GM18517 (cell line): ENCODE measurements at regions not wholly inside any gene's neighbourhood (a gene's known extent, or its start where the extent isn't known, plus 50 kb on each side); places are given as distances from the start of the nearest gene placed in this dataset.
A peak's percentile ranks its signal among the peaks of the same experiment; 100 is the strongest.
"Not testable (repeated sequence)": the region's sequence is repeated elsewhere in the genome, so short reads cannot be mapped to it uniquely, and the experiment has no call there.

Experiments used
- ATAC-seq: cut with Tn5 transposase; IDR thresholded peaks from one replicate; pipeline ENCODE4 v1.9.1; 2021; ENCODE audit warnings: mild to moderate bottlenecking, moderate library complexity; ENCODE audit not compliant: unreplicated experiment

GRCh38 chr5:42950116-42950455, 90.0 kb downstream of the ANXA2R start:
- ATAC-seq: no peak

DNA sequence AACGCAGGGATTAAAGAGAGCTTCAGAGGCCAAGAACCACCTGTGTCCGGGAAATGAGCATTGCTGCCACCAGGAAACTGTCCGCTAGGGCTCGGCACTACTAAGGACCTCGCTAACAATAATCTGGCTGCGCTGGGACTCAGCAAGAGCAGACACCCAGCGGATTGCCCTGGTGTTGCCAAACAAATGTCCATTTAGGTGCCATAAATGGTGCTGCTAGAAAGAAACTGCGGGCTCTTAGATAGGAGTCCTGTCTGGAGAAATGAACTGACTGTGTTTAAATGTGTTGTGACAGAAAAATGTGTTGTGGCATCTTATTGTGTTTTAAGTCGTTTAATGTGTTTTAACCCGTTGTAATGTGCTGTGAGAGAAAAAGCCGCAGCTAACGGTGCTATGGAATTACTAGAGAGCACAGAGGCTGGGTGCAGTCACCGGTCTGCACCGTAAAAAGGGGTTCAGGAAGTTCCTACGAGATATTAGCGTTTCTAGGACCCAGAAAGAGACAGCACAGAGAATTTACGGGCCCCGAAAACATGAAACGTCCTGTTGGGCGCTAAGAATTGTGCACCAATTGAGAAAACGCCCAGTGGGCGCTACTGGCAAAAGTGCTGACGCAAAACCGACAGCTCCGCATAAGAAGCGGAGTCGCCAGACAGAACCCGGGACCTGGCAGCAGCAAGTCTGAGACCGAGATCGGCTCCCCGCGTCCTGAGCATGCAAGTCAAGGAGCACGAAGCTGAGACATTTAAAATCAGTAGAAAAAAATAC, 90.6 kb downstream of the ANXA2R start:
- peak; percentile 73 for ATAC-seq

DNA sequence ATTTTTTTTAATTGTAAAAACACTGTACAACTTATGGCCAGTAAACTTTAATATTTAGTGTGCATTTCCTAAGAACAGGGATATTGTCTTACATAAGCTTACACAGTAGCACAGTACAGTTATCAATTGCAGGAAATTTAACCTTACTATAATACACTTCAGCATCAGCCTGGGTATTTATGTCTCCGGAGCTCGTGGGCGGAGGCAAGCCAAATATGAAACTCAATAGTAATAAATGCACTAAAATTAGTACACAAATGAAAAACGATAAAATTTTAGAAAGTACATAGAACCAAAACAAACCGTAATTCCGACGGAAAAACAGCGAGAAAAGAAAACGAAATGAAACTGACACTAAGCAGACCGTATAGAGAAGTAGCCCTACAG, 91.2 kb downstream of the ANXA2R start:
- ATAC-seq: peak; percentile 5

DNA sequence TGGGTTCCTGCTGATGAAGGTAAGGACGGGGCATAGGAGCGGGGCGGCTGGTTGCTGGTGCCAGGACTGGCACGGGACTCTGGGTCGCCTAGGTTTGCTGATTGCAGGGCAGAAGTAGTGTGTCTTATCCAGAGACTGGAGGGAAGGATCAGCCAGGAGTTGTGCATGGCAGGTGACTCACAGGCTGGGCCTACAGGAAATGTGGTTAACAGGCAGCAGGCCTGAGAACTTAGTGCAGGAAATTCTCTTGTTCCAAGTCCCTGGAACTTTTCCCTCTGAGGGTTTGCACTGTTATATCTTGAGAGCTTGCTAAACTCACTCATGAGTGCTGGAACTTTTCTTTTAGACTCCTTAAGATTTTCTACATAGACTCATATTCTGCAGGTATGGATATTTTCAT, 95.1 kb downstream of the ANXA2R start:
- no peak for ATAC-seq

GRCh38 chr5:42943931-42944631, 96.0 kb downstream of the ANXA2R start:
- ATAC-seq: no peak

GRCh38 chr5:42940853-42941252, 99.3 kb downstream of the ANXA2R start:
- ATAC-seq: no peak

DNA sequence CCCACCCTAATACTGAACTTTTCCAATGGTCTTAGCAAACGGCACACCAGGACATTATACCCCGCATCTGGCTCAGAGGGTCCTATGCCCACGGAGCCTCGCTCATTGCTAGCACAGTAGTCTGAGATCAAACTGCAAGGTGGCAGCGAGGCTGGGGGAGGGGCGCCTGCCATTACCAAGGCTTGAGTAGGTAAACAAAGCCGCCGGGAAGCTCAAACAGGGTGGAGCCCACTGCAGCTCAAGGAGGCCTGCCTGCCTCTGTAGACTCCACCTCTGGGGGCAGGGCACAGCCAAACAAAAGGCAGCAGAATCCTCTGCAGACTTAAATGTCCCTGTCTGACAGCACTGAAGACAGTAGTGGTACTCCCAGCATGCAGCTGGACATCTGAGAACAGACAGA, 108.1 kb downstream of the ANXA2R start:
- not testable (repeated sequence) for ATAC-seq

- ATAC-seq: not testable (repeated sequence)
Measured at GRCh38 chr5:42931451-42931850, 108.7 kb downstream of the ANXA2R start.

- no peak for ATAC-seq
Measured at GRCh38 chr5:42930934-42931333, 109.2 kb downstream of the ANXA2R start.

GRCh38 chr5:42929871-42930270, 110.2 kb downstream of the ANXA2R start:
- no peak for ATAC-seq

GRCh38 chr5:42927730-42928129, 112.4 kb downstream of the ANXA2R start:
- peak; percentile 89 for ATAC-seq

DNA sequence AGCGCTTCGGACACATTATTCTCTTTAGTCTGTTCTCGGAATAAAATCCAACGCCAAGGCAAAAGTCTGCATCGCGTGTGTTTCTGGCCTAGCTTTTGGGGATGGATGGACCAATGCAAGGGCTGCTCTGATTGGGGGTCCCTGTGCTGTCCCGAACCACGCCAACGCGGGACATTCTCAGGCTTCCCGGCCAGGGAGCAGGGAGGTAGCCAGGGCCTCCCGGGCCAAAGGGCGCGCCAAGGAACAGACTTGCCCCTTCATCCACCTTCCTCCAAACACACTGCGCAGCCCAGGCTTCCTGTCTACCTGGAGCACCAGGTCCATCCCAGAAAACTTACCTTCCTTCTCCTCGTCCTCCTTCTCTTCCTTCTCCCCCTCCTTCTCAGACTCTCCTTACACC, 113.0 kb upstream of the SELENOP start:
- ATAC-seq: no peak

DNA sequence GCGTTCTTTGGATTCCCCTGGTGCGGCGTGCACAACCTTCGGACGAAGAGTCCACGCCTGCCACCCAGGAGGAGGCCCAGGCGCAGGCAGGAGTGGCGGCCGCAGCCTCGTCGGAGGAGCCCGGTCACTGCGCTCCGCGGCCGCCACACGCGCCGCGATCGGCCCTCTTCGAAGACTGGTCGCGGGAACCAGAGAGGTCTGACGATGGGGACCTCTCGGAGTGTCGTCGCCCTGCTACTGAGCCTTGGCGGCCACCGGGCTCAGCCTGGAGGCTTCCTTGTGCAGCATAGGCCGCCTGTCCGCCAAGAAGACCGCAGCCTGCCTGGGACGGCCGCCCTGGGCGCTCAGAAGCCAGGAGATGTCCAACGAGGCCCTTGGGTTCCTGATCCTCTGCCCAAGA, 112.5 kb upstream of the SELENOP start:
- ATAC-seq: no peak

DNA sequence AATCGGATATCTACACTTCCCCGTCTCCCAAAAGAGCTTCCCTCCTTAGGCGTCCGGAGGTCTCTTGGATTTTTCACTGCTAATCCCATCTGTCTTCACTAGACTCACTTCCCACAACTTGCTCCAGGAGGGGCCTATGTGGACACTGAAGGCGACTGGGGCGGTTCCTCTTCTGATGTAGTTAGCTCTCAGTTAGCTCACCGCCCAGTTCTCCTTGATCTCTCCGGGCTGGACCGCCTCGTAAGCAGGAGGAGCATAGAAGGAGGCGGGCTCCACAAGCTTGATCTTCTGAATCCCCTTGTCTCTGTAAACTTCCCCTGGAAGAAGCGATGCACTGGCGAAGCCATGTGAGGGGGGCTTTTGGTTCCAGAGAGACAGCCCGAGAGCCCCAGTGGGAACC, 112.0 kb upstream of the SELENOP start:
- no peak for ATAC-seq

GRCh38 chr5:42919600-42919999, 107.9 kb upstream of the SELENOP start:
- ATAC-seq: no peak

DNA sequence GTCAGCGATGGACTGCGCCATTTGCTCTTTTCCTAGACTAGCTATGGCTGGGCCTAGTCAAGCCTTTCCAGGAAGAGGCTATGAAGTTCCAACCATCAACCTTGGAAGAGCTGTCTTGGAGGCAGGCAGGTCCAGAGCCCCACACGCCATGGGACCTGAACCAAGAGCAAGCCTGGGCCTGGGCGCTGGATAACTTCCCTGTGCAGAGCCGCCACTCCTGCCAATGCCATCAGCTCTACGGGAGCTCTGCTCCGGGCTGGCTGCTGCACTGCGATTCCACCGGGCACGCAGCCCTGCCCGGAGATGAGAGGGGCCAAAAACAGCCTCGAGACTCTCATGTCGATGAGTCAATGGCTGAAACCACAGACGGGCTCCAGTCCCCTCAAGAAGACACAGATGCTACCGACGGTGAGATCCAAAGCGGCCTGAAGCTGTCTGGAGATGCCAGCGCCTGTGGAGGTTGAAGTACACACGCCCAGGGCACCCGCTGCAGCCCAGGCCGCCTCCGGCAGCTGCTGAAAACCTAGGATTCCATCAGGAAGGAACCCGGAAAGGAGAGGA, 103.7 kb upstream of the SELENOP start:
- ATAC-seq: no peak

DNA sequence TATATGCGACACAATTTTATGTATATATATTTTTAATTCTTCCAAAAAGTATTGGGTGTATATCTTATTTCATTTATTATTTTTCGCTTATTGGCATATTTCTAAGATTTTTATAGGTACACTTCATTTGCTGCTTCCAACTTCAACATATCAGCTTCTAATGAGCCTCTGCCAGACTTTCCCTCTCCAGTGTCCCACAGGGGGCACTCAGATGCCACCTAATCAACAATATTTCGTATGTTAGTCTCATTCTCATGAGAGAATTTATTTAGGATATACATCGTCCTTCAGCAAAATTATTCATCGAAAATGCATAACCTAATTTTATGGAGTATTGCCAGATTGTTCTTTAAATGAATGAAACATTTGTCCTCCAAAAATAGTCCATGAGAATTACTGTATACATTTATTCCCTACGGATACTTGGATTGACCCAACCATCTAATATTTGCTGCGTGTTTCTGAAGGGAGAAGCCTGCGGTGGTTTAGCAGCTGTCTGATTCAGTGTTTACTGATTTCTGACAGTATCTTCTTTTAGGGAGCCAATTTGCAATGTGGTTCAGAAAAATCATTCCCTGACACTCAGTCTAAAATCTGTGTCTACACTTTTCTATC, 100.6 kb upstream of the SELENOP start:
- ATAC-seq: no peak

DNA sequence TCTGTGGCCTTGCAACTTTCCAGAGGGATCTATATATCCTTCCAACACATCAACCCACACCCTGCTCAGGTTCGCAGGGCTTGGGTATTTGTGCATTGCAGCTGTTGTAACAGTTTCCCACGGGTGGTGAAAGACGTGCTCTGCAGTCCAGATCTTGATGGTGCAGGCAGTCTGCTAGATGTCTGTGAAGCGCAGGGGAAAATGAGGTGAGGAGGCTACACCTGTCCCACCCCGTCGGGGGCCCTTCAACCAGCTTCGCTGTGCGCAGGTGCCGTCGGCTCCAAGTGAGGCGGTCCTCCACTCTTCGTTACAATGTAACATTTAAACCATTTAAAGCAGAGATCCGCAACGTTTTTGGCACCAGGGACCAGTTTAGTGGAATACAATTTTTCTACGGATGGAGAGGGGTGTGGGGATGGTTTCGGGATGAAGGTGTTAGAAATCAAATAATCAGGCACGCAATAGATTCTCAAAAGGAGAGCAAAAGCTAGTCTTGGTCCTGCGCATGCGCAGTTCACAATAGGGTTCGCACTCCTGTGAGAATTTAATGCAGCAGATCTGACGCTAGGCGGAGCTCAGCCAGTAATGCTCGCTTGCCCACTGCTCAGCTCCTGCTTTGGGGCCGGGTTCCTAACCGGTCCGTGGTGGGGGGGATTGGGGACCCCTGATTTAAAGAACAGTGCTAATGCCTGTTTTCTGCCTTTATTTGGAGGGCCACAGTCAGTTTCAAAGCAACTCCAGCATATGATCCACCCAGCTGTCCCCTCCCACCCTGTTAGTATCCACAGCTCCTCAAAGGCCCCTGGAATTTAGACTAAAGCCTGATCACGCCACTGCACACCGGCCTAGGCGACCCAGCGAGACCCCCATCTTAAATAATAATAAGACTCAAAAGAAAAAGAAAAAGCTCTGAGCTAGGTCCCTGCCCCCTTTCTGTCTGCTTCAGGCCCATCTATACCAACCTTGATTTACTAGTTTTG, 97.1 kb upstream of the SELENOP start:
- peak; percentile 92 for ATAC-seq

GRCh38 chr5:42908086-42908485, 96.4 kb upstream of the SELENOP start:
- ATAC-seq: peak; percentile 3

DNA sequence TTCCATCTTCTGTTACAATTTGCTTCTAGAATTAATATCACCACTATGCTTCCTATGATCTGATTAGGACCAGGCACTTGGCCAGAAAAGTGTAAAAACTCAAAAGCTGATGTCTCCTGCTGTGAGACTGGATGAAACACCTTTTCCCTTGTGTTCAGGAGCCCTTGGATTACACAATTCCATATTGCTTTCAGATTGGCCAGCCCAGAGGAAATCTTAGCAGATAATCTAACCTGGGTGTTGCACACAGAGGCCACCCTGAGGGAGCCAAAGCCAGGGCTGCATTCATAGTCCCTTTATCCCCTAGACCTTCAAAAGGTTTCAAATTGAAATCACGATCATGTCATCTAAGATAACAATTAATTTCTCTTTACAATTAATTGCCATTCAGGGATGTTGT, 94.1 kb upstream of the SELENOP start:
- no peak for ATAC-seq

GRCh38 chr5:42900734-42901133, 89.0 kb upstream of the SELENOP start:
- ATAC-seq: no peak
